Heart right ventricle (tissue), 16 donors: ENCODE measurements at regions not wholly inside any gene's neighbourhood (a gene's known extent, or its start where the extent isn't known, plus 50 kb on each side); places are given as distances from the start of the nearest gene placed in this dataset.

Source experiments
- ATAC-seq, 8 donors: fragments of 200-7000 bp; cut with Tn5 transposase; one replicate each; pipeline ENCODE4 v1.9.1; 2020; ENCODE audit warnings: mild to moderate bottlenecking in 8 of 8, moderate library complexity in 8 of 8, moderate number of reproducible peaks in 1 of 8
- DNase-seq, 2 donors: peaks; one replicate each; pipeline ENCODE4 v3.0.0-alpha.2; 2020
- H3K27ac ChIP-seq, 10 donors: fragments of 200-600 bp; sonication (generic) in 2 of 10; one replicate each; pipeline versions ENCODE4 v1.5.0 to v1.8.0; 2020 to 2022; ENCODE audit warnings: mild to moderate bottlenecking in 3 of 10
- H3K27me3 ChIP-seq, 7 donors: fragments of 200-600 bp; one replicate each; pipeline ENCODE4 v1.8.0; 2021 to 2022; ENCODE audit warnings: mild to moderate bottlenecking in 2 of 7
- H3K36me3 ChIP-seq, 9 donors: fragments of 200-600 bp; sonication (generic) in 1 of 9; one replicate each; pipeline versions ENCODE4 v1.5.0 to v1.8.0; 2020 to 2022; ENCODE audit warnings: mild to moderate bottlenecking in 2 of 9
- H3K4me1 ChIP-seq, 9 donors: fragments of 200-600 bp; sonication (generic) in 1 of 9; one replicate each; pipeline versions ENCODE4 v1.5.0 to v1.8.0; 2020 to 2022; ENCODE audit warnings: mild to moderate bottlenecking in 4 of 9
- H3K4me3 ChIP-seq, 10 donors: fragments of 200-600 bp; sonication (generic) in 2 of 10; one replicate each; pipeline versions ENCODE4 v1.5.0 to v1.8.0; 2020 to 2022; ENCODE audit warnings: mild to moderate bottlenecking in 7 of 10, moderate library complexity in 2 of 10
- H3K9me3 ChIP-seq, 11 donors: fragments of 200-600 bp in 10 of 11; sonication (generic) in 2 of 11; one replicate each; pipeline versions ENCODE4 v1.5.0 to v1.8.0; 2013 to 2022; ENCODE audit warnings: mild to moderate bottlenecking in 2 of 11, control low read depth in 1 of 11, moderate library complexity in 1 of 11
- WGBS, 2 donors: extraction: QIAGEN DNeasy Blood & Tissue Kit; methylation state at CpG; one replicate each; pipeline ENCODE4 v1.1.7; 2013; ENCODE audit warnings: inconsistent platforms in 1 of 2; 5-methylcytosine and 5-hydroxymethylcytosine counted together
- intact Hi-C, 10 donors: fragments of 100-400 bp; cut with DNase I; formaldehyde crosslinking; loops; one replicate each; pipeline versions ENCODE4 v1.11.1 to v1.14.2; 2022
- TF ChIP-seq, protein P1 (sequence below), 9 donors: fragments of 200-600 bp; sonication (generic) in 2 of 9; IDR thresholded peaks; one replicate each; pipeline versions ENCODE4 v1.5.0 to v1.8.0; 2021 to 2022; ENCODE audit warnings: antibody characterized with exemption in 9 of 9, mild to moderate bottlenecking in 5 of 9, moderate library complexity in 1 of 9
- donor health status: Arrhythmogenic right ventricular cardiomyopathy.
- donor health status: ischemic (EF 13 %, LVEDD 7.1; RV severe dilation, severe dysfunction).
- donor health status: healthy with polysubstance abuse.
- donor health status: DM: no; HTN: yes; CAD: no.
- donor health status: DM: no; HTN: no; CAD: no.
- donor health status: ischemic (EF 25% LVEDD 6.9; RV normal size, moderate dysfunction).
- donor health status: ischemic (EF 25% LVEDD 5.7; RV mildly dilated, moderate dysfunction).
- donor health status: healthy.
- donor health status: DM: yes; HTN: yes; CAD: no.
- donor health status: Ischemic cardiomyopathy.
- donor health status: ischemic (EF 35%, LVEDD 5.7; RV mildly dilated, moderate dysfunction).
- donor health status: nonischemic (EF 11% LVEDD 7.7; RV severe dilation, severe dysfunction).
- donor health status: DM: yes; HTN: yes; CAD: no.
- donor health status: PGD.
- donor health status: ischemic (EF 29% LVEDD 5.4; RV normal size, mild dysfunction).
- donor health status: nonischemic (EF 23%, LVEDD 6.1; RV moderate dilation, normal function).

DNA sequence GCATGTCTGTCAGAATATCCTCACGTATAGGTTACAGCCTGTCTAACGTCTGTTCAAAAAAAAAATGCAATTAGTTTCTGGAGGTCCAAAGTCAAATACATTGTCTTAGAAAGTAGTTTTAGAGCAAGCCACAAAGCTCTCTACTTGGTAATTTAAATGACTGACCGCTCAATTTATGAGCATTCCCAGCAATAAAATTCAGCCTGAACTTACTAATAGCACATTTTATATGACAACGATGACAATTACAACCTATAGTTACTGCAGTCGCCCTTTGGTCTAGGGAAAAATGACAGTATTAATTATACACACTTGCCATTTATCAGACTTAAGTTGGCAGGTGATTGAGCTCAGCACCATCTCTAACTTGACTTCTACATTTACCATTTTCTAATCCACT lies 425.8 kb upstream of the STEAP1 start:
- TF ChIP-seq, protein P1, sequence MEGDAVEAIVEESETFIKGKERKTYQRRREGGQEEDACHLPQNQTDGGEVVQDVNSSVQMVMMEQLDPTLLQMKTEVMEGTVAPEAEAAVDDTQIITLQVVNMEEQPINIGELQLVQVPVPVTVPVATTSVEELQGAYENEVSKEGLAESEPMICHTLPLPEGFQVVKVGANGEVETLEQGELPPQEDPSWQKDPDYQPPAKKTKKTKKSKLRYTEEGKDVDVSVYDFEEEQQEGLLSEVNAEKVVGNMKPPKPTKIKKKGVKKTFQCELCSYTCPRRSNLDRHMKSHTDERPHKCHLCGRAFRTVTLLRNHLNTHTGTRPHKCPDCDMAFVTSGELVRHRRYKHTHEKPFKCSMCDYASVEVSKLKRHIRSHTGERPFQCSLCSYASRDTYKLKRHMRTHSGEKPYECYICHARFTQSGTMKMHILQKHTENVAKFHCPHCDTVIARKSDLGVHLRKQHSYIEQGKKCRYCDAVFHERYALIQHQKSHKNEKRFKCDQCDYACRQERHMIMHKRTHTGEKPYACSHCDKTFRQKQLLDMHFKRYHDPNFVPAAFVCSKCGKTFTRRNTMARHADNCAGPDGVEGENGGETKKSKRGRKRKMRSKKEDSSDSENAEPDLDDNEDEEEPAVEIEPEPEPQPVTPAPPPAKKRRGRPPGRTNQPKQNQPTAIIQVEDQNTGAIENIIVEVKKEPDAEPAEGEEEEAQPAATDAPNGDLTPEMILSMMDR (IDR thresholded peaks at IDR 0.05), result no peak
- Histone ChIP-seq H3K27ac (no peak overlapping the region), H3K36me3 (no peaks in the 10 kb centered on the region), H3K9me3 (no peaks in the 10 kb centered on the region), H3K27me3 (no peaks in the 10 kb centered on the region), H3K4me3 (no peak overlapping the region), H3K4me1 (no peaks in the 10 kb centered on the region)
- 70 to 71% methylated on average over 5 of the region's 5 CpGs for WGBS, 2 donors
- no peak for ATAC-seq
- intact Hi-C loops, result no loop called here
- DNase-seq, result no peak

DNA sequence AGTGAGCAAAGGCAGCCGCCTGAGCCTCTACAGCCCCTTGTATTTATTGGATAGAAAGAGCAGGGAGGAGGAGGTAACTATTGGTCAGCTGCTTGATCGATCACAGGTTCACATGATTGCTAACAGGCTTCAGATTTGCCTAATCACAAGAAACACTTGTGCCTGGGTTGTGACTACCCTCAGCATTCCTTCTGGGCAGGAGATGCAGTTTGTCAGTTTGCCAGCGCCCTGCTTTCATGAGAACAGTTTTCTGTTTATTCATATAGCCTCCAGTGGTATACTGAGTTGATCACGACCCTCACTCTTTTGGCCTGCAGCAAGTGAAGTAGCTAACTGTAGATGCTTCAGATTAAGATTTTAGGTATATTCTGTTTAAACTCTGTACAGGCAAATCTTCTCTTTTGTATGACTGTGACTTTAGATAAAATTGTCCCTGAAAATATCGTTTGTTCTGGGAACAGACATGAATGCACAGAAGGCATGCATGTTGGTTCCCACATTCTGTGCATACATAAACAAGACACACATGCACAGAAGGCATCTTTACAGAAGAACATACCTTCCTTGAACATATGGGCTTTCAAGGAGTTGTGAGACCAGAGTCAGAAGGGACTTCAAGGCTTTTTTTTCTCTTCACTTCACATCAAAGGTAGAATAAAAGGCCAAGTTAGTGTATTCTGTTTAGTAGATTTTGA lies 422.4 kb upstream of the STEAP1 start:
- H3K4me3 ChIP-seq, result no peak overlapping the region
- no peaks in the 10 kb centered on the region for H3K4me1 ChIP-seq
- no peaks in the 10 kb centered on the region for H3K36me3 ChIP-seq
- TF ChIP-seq, protein P1 (IDR thresholded peaks at IDR 0.05), result no peak
- H3K27me3 ChIP-seq, result no peaks in the 10 kb centered on the region
- H3K9me3 ChIP-seq, result peaks cover 0 to 4% (median 0%) of the 10 kb centered on the region in 11 donors
- ATAC-seq (no peak), DNase-seq (no peak)
- H3K27ac ChIP-seq, result no peak overlapping the region
- WGBS, 2 donors, result 58 to 71% methylated on average over 5 of the region's 5 CpGs
- intact Hi-C loops, result no loop called here

- 60 to 88% methylated on average over 2 of the region's 2 CpGs for WGBS, 2 donors
- Histone ChIP-seq H3K27me3 (no peaks in the 10 kb centered on the region), H3K9me3 (peaks cover 0 to 4% (median 0%) of the 10 kb centered on the region in 11 donors), H3K27ac (no peak overlapping the region), H3K36me3 (no peaks in the 10 kb centered on the region), H3K4me1 (no peaks in the 10 kb centered on the region), H3K4me3 (no peak overlapping the region)
- ATAC-seq (no peak), DNase-seq (no peak)
- intact Hi-C loops, result no loop called here
- TF ChIP-seq, protein P1 (IDR thresholded peaks at IDR 0.05), result no peak
Observed at GRCh38 chr7:89738549-89738948, 415.7 kb upstream of the STEAP1 start.

GRCh38 chr7:89757910-89758309 lies 396.4 kb upstream of the STEAP1 start:
- no peaks in the 10 kb centered on the region for H3K27me3 ChIP-seq
- TF ChIP-seq, protein P1 (IDR thresholded peaks at IDR 0.05), result no peak
- H3K27ac ChIP-seq, result no peak overlapping the region
- no peaks in the 10 kb centered on the region for H3K36me3 ChIP-seq
- H3K9me3 ChIP-seq, result peaks cover 0 to 3% (median 0%) of the 10 kb centered on the region in 11 donors
- no peak overlapping the region for H3K4me3 ChIP-seq
- DNase-seq, result no peak
- intact Hi-C loops, result no loop called here
- no peaks in the 10 kb centered on the region for H3K4me1 ChIP-seq
- peak in 1 of 8 donors; percentile 47 for ATAC-seq
